Heart left ventricle (tissue), 13 donors: ENCODE measurements at regions not wholly inside any gene's neighbourhood (a gene's known extent, or its start where the extent isn't known, plus 50 kb on each side); places are given as distances from the start of the nearest gene placed in this dataset.

Experiments used
- CTCF ChIP-seq, 12 donors: fragments of 200-600 bp; sonication (generic) in 4 of 12; IDR thresholded peaks; one replicate each; pipeline versions ENCODE4 v1.5.0 to v1.8.0; 2018 to 2022; ENCODE audit warnings: antibody characterized with exemption in 12 of 12, mild to moderate bottlenecking in 5 of 12
- POLR2A ChIP-seq, 2 donors: fragments of 450-650 bp; IDR thresholded peaks; one replicate each; pipeline ENCODE4 v1.6.1; 2017; ENCODE audit warnings: antibody characterized with exemption in 2 of 2, mild to moderate bottlenecking in 2 of 2, moderate library complexity in 2 of 2
- donor health status: ischemic (EF 13 %, LVEDD 7.1; RV severe dilation, severe dysfunction).
- donor health status: DM: no; HTN: yes; CAD: no.
- donor health status: DM: no; HTN: no; CAD: no.
- donor health status: ischemic (EF 25% LVEDD 6.9; RV normal size, moderate dysfunction).
- donor health status: ischemic (EF 25% LVEDD 5.7; RV mildly dilated, moderate dysfunction).
- donor health status: ischemic (EF 35%, LVEDD 5.7; RV mildly dilated, moderate dysfunction).
- donor health status: nonischemic (EF 11% LVEDD 7.7; RV severe dilation, severe dysfunction).
- donor health status: DM: yes; HTN: yes; CAD: no.
- donor health status: PGD.
- donor health status: ischemic (EF 29% LVEDD 5.4; RV normal size, mild dysfunction).
- donor health status: nonischemic (EF 23%, LVEDD 6.1; RV moderate dilation, normal function).

- TF ChIP-seq CTCF (IDR thresholded peaks at IDR 0.05), result no peak
- no peak for TF ChIP-seq POLR2A (IDR thresholded peaks at IDR 0.05)
Observed at GRCh38 chr4:123638834-123639233, 242.2 kb downstream of the SPRY1 start.
